OCI-LY1 (cell line): ENCODE measurements at regions not wholly inside any gene's neighbourhood (a gene's known extent, or its start where the extent isn't known, plus 50 kb on each side); places are given as distances from the start of the nearest gene placed in this dataset.

ENCODE experiments used
- EZH2 ChIP-seq: fragments of 200-600 bp; sonication (generic), shearing (Covaris generic); IDR thresholded peaks from 2 replicates; pipeline ENCODE4 v1.8.0; 2017; ENCODE audit warnings: borderline replicate concordance, mixed run types, mild to moderate bottlenecking, antibody characterized with exemption, low read length, moderate library complexity, mixed read lengths
- TF ChIP-seq, protein P1 (sequence below): fragments of 200-600 bp; sonication (generic), shearing (Covaris generic); IDR thresholded peaks from 2 replicates; pipeline ENCODE4 v1.5.1; 2017; ENCODE audit warnings: mild to moderate bottlenecking, antibody characterized with exemption, low read length, moderate library complexity, mixed read lengths

DNA sequence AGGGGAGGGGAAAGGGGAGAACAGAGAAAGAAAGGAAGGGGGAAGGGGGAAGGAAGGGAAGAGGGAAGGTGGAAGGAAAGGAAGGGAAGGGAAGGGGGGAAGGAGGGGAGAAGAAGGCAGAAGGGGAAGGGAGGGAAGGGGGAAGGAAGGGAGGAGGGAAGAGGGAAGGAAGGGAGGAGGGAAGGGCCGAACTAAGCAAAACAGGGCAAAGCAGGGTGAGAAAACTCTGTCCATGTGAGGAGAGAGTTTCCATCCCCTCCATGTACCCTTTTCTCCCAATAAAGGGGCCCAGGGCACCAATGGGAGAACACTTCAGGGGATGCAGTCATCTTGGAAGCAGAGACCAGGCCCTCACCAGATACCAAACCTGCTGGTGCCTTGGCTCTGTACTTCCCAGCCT lies 256.8 kb upstream of the CDH5 start:
- TF ChIP-seq, protein P1, sequence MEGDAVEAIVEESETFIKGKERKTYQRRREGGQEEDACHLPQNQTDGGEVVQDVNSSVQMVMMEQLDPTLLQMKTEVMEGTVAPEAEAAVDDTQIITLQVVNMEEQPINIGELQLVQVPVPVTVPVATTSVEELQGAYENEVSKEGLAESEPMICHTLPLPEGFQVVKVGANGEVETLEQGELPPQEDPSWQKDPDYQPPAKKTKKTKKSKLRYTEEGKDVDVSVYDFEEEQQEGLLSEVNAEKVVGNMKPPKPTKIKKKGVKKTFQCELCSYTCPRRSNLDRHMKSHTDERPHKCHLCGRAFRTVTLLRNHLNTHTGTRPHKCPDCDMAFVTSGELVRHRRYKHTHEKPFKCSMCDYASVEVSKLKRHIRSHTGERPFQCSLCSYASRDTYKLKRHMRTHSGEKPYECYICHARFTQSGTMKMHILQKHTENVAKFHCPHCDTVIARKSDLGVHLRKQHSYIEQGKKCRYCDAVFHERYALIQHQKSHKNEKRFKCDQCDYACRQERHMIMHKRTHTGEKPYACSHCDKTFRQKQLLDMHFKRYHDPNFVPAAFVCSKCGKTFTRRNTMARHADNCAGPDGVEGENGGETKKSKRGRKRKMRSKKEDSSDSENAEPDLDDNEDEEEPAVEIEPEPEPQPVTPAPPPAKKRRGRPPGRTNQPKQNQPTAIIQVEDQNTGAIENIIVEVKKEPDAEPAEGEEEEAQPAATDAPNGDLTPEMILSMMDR: no peak
- TF ChIP-seq EZH2: no peak
